GM23248 (cell line): ENCODE measurements at regions not wholly inside any gene's neighbourhood (a gene's known extent, or its start where the extent isn't known, plus 50 kb on each side); places are given as distances from the start of the nearest gene placed in this dataset.
"Not testable (repeated sequence)": the region's sequence is repeated elsewhere in the genome, so short reads cannot be mapped to it uniquely, and the experiment has no call there.

Source experiments
- DNase-seq: peaks from one replicate; pipeline ENCODE4 v3.0.0-alpha.2; 2015
- H2AFZ ChIP-seq: fragments of 200-600 bp; sonication (generic); 2 replicates; pipeline ENCODE4 v1.6.1; 2016; ENCODE audit warnings: antibody characterized with exemption
- H3F3A ChIP-seq: fragments of 200-600 bp; sonication (generic); 2 replicates; pipeline ENCODE4 v1.6.1; 2016; ENCODE audit warnings: mild to moderate bottlenecking, antibody characterized with exemption, mixed run types; ENCODE audit not compliant: insufficient read depth
- H3K27ac ChIP-seq: fragments of 200-600 bp; sonication (generic); 2 replicates; pipeline ENCODE4 v1.5.1; 2016; ENCODE audit warnings: mild to moderate bottlenecking
- H3K27me3 ChIP-seq: fragments of 200-600 bp; sonication (generic); replicated peaks from 2 replicates; pipeline ENCODE4 v1.6.1; 2016; ENCODE audit warnings: mild to moderate bottlenecking; ENCODE audit not compliant: insufficient read depth
- H3K36me3 ChIP-seq: fragments of 200-600 bp; sonication (generic); 2 replicates; pipeline ENCODE4 v1.6.1; 2016; ENCODE audit warnings: low read depth, mild to moderate bottlenecking
- H3K4me1 ChIP-seq: fragments of 200-600 bp; sonication (generic); 2 replicates; pipeline ENCODE4 v1.6.1; 2016; ENCODE audit warnings: mild to moderate bottlenecking; ENCODE audit not compliant: insufficient read depth
- H3K4me2 ChIP-seq: fragments of 200-600 bp; sonication (generic); one replicate; pipeline ENCODE4 v1.6.1; 2016; ENCODE audit warnings: mild to moderate bottlenecking; ENCODE audit not compliant: unreplicated experiment
- H3K4me3 ChIP-seq: fragments of 200-600 bp; sonication (generic); 2 replicates; pipeline ENCODE4 v1.5.1; 2016; ENCODE audit warnings: mild to moderate bottlenecking
- H3K79me2 ChIP-seq: fragments of 200-600 bp; sonication (generic); 2 replicates; pipeline ENCODE4 v1.6.1; 2016; ENCODE audit warnings: mild to moderate bottlenecking; ENCODE audit not compliant: insufficient read depth
- H3K9ac ChIP-seq: fragments of 200-600 bp; sonication (generic); 2 replicates; pipeline ENCODE4 v1.6.1; 2016; ENCODE audit warnings: mild to moderate bottlenecking
- H3K9me2 ChIP-seq: fragments of 200-600 bp; sonication (generic); 2 replicates; pipeline ENCODE4 v1.6.1; 2016; ENCODE audit warnings: mixed run types, mild to moderate bottlenecking, moderate library complexity; ENCODE audit not compliant: insufficient read depth
- H3K9me3 ChIP-seq: fragments of 200-600 bp; sonication (generic); one replicate; pipeline ENCODE4 v1.6.1; 2017; ENCODE audit warnings: low read depth
- H4K20me1 ChIP-seq: fragments of 200-600 bp; sonication (generic); 2 replicates; pipeline ENCODE4 v1.6.0; 2016; ENCODE audit not compliant: insufficient read depth
- EZH2 ChIP-seq: fragments of 200-600 bp; sonication (generic); IDR thresholded peaks from 2 replicates; pipeline ENCODE4 v1.6.1; 2018; ENCODE audit warnings: antibody characterized with exemption, mild to moderate bottlenecking; ENCODE audit not compliant: insufficient read depth, poor library complexity, severe bottlenecking
- EZH2phosphoT487 ChIP-seq: fragments of 200-600 bp; sonication (generic); IDR thresholded peaks from 2 replicates; pipeline ENCODE4 v1.6.1; 2018; ENCODE audit warnings: antibody characterized with exemption, moderate library complexity, mild to moderate bottlenecking, low read depth; ENCODE audit not compliant: insufficient read depth
- whole genome bisulfite sequencing, 2 experiments: methylation state at CpG; one replicate each; pipeline ENCODE4 v1.1.6; 2015 to 2017; ENCODE audit warnings: low lambda C conversion rate in 2 of 2, low coverage in 1 of 2; ENCODE audit errors: missing lambda C conversion rate in 2 of 2; 5-methylcytosine and 5-hydroxymethylcytosine counted together
- in situ Hi-C: fragments of 300-500 bp; cut with MboI; formaldehyde crosslinking; loops from 2 replicates; pipeline ENCODE4 v1.15.0; 2020

- no peak overlapping the region for H3K9ac ChIP-seq
- no peaks in the 10 kb centered on the region for H4K20me1 ChIP-seq
- peaks cover 13% of the 10 kb centered on the region; the same call in 1 of the 2 replicates for H3K27me3 ChIP-seq
- no peaks in the 10 kb centered on the region for H3K9me3 ChIP-seq
- TF ChIP-seq EZH2phosphoT487 = no peak
- TF ChIP-seq EZH2 = no peak
- H3K9me2 ChIP-seq = no peaks in the 10 kb centered on the region
- H3K79me2 ChIP-seq = no peaks in the 10 kb centered on the region
- no peak for DNase-seq
- 38 to 47% methylated on average over 5 of the region's 5 CpGs for WGBS, 2 experiments
- no peaks in the 10 kb centered on the region for H3K36me3 ChIP-seq
- no peak overlapping the region for H2AFZ ChIP-seq
- no peak overlapping the region for H3K4me3 ChIP-seq
- no peaks in the 10 kb centered on the region for H3F3A ChIP-seq
- H3K27ac ChIP-seq = no peak overlapping the region
- no peak overlapping the region for H3K4me2 ChIP-seq
- H3K4me1 ChIP-seq = no peaks in the 10 kb centered on the region
- in situ Hi-C loops = no loop called here
Measured at GRCh38 chr10:118810796-118811505, 56.2 kb upstream of the CACUL1 start.

GRCh38 chr10:118811675-118812392 lies 57.1 kb upstream of the CACUL1 start:
- no peak overlapping the region for H3K4me3 ChIP-seq
- WGBS, 2 experiments = 63 to 70% methylated on average over 13 of the region's 13 CpGs
- H3K79me2 ChIP-seq = no peaks in the 10 kb centered on the region
- H3K27ac ChIP-seq = no peak overlapping the region
- H3K4me2 ChIP-seq = no peak overlapping the region
- H4K20me1 ChIP-seq = no peaks in the 10 kb centered on the region
- no peaks in the 10 kb centered on the region for H3K9me2 ChIP-seq
- H2AFZ ChIP-seq = no peak overlapping the region
- TF ChIP-seq EZH2phosphoT487 = no peak
- TF ChIP-seq EZH2 = no peak
- H3K27me3 ChIP-seq = peaks cover 13% of the 10 kb centered on the region
- DNase-seq = no peak
- no peaks in the 10 kb centered on the region for H3K36me3 ChIP-seq
- no peaks in the 10 kb centered on the region for H3F3A ChIP-seq
- no peaks in the 10 kb centered on the region for H3K9me3 ChIP-seq
- in situ Hi-C loops = no loop called here
- no peaks in the 10 kb centered on the region for H3K4me1 ChIP-seq
- H3K9ac ChIP-seq = no peak overlapping the region

- no peak for TF ChIP-seq EZH2phosphoT487
- no peak for TF ChIP-seq EZH2
- H2AFZ ChIP-seq = no peak overlapping the region
- no peaks in the 10 kb centered on the region for H3K36me3 ChIP-seq
- no peak for DNase-seq
- H3K9me2 ChIP-seq = no peaks in the 10 kb centered on the region
- no peaks in the 10 kb centered on the region for H3K4me1 ChIP-seq
- H4K20me1 ChIP-seq = no peaks in the 10 kb centered on the region
- no peak overlapping the region for H3K27ac ChIP-seq
- H3K4me2 ChIP-seq = no peak overlapping the region
- 11 to 13% methylated on average over 10 of the region's 10 CpGs for WGBS, 2 experiments
- H3K4me3 ChIP-seq = no peak overlapping the region
- H3K9me3 ChIP-seq = no peaks in the 10 kb centered on the region
- H3K27me3 ChIP-seq = peaks cover 13% of the 10 kb centered on the region
- H3F3A ChIP-seq = no peaks in the 10 kb centered on the region
- in situ Hi-C loops = no loop called here
- H3K79me2 ChIP-seq = no peaks in the 10 kb centered on the region
- no peak overlapping the region for H3K9ac ChIP-seq
Measured at GRCh38 chr10:118812393-118812740, 57.6 kb upstream of the CACUL1 start.

- H3F3A ChIP-seq, H3K4me1 ChIP-seq, H4K20me1 ChIP-seq, H3K4me2 ChIP-seq, H3K9me2 ChIP-seq, H3K79me2 ChIP-seq, H3K36me3 ChIP-seq, H3K9me3 ChIP-seq, H3K27ac ChIP-seq, DNase-seq, H2AFZ ChIP-seq, H3K9ac ChIP-seq, in situ Hi-C loops, H3K4me3 ChIP-seq: not testable (repeated sequence)
- WGBS, 2 experiments = 77 to 81% methylated on average over 13 of the region's 13 CpGs
- H3K27me3 ChIP-seq = peaks cover 13% of the 10 kb centered on the region
Measured at GRCh38 chr10:118813001-118813400, 58.2 kb upstream of the CACUL1 start.
